ENCODE measurements at regions not wholly inside any gene's neighbourhood (a gene's known extent, or its start where the extent isn't known, plus 50 kb on each side); places are given as distances from the start of the nearest gene placed in this dataset.
"Not testable (repeated sequence)": the region's sequence is repeated elsewhere in the genome, so short reads cannot be mapped to it uniquely, and the experiment has no call there.

DNA sequence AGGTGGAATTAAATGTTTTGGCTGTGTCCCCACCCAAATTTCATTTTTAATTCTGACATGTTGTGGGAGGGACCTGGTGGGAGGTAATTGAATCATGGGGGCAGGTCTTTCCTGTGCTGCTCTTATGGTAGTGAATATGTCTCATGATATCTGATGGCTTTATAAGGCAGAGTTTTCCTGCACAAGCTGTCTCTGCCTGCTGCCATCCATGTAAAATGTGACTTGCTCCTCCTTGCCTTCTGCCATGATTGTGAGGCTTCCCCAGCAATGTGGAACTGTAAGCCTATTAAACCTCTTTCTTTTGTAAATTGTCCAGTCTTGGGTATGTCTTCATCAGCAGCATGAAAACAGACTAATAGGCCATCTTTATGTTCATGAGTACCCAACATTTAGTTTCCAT, 172.2 kb downstream of the ETV1 start:
- H3K4me1 ChIP-seq (ENCODE audit: low read length); H3K27me3 ChIP-seq (ENCODE audit: low read length); H3K4me3 ChIP-seq (ENCODE audit: low read length); H3K4me2 ChIP-seq (ENCODE audit: low read depth, low read length, poor library complexity, severe bottlenecking); H3K9me3 ChIP-seq (ENCODE audit: low read length); H3K9me2 ChIP-seq (replicated peaks; ENCODE audit: insufficient read depth, low read length); H3K36me3 ChIP-seq (ENCODE audit: insufficient read depth, low read length); H3K9ac ChIP-seq (ENCODE audit: low read length); H3K79me2 ChIP-seq (ENCODE audit: low read length); H2AFZ ChIP-seq (ENCODE audit: low read length); H3K27ac ChIP-seq (ENCODE audit: low read length); DNase-seq; H4K20me1 ChIP-seq (ENCODE audit: insufficient read depth, low read depth, low read length): not testable (repeated sequence)

DNA sequence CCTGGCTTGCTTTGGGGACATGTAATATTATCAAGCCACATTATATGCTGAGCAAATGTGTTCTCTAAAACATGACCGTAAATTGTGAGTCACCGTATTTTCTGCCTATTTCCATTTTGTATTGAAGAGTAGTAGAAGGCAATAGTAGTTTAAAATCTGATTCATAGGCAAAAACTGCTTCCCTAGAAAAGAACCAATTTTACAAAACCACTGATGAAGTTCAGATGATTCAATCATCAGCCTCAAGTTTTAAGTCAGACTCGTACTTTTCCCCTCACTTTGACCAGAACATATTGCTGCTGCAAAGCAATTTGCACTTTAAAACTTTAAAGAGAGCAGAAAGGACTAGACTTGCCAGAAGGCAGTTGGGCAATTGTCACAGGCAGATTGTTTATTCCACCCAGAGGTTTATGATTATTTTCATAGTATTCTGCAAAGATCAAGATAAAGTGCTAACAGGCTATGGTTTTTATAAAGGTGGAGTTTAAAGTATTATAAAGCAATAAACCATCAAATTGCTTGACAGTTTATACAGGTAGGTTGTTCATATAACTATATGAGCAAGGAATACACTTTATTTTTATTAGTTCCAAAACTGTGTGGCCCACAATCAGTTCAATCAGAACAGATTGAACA, 168.2 kb downstream of the ETV1 start:
- Histone ChIP-seq H3K4me3 (ENCODE audit: low read length) (no peak overlapping the region), H2AFZ (ENCODE audit: low read length) (no peak overlapping the region), H3K36me3 (ENCODE audit: insufficient read depth, low read length) (no peaks in the 10 kb centered on the region), H3K4me1 (ENCODE audit: low read length) (no peaks in the 10 kb centered on the region), H3K27me3 (ENCODE audit: low read length) (no peaks in the 10 kb centered on the region), H3K27ac (ENCODE audit: low read length) (no peak overlapping the region), H3K9ac (ENCODE audit: low read length) (no peak overlapping the region), H3K4me2 (ENCODE audit: low read depth, low read length, poor library complexity, severe bottlenecking) (no peak overlapping the region), H3K9me3 (ENCODE audit: low read length) (no peaks in the 10 kb centered on the region), H3K79me2 (ENCODE audit: low read length) (no peaks in the 10 kb centered on the region), H4K20me1 (ENCODE audit: insufficient read depth, low read depth, low read length) (no peaks in the 10 kb centered on the region), H3K9me2 (replicated peaks; ENCODE audit: insufficient read depth, low read length) (no peaks in the 10 kb centered on the region)
- DNase-seq: no peak

DNA sequence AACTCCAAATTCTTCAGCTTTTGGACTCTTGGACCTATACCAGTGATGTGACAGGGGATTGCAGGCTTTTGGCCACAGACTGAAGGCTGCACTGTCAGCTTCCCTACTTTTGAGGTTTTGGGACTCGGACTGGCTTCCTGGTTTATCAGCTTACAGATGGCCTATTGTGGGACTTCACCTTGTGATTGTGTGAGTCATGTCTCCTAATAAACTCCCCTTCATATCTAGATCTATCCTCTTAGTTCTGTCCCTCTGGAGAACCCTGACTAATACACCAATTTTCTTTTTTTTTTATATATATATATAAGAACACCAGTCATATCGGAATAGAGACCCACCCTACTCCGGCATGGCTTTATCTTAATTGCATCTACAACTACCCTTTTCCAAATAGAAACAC, 166.8 kb downstream of the ETV1 start:
- Histone ChIP-seq H3K9me3 (ENCODE audit: low read length) (no peaks in the 10 kb centered on the region), H3K4me1 (ENCODE audit: low read length) (no peaks in the 10 kb centered on the region), H3K9me2 (replicated peaks; ENCODE audit: insufficient read depth, low read length) (no peaks in the 10 kb centered on the region), H3K27me3 (ENCODE audit: low read length) (no peaks in the 10 kb centered on the region), H4K20me1 (ENCODE audit: insufficient read depth, low read depth, low read length) (no peaks in the 10 kb centered on the region), H3K4me3 (ENCODE audit: low read length) (no peak overlapping the region), H3K9ac (ENCODE audit: low read length) (no peak overlapping the region), H2AFZ (ENCODE audit: low read length) (no peak overlapping the region), H3K79me2 (ENCODE audit: low read length) (no peaks in the 10 kb centered on the region), H3K4me2 (ENCODE audit: low read depth, low read length, poor library complexity, severe bottlenecking) (no peak overlapping the region), H3K27ac (ENCODE audit: low read length) (no peak overlapping the region), H3K36me3 (ENCODE audit: insufficient read depth, low read length) (no peaks in the 10 kb centered on the region)
- DNase-seq: no peak

DNA sequence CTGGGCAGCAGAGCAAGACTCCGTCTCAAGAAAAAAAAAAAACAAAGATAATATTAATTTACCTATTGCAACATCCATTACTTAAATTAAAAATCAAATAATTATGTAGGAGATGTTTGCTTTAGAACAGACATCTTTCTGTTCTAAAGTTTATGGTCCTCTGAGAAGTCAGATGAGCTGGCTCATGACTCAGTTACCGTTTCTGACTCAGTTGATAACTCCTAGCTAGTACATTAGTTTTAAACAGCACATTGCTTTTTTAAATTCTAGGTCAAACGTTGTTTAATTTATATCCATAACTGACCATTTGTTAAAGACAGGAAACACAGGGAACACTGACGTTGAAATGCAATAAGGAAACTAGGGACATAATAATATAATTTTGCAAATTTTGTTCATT, 162.7 kb downstream of the ETV1 start:
- no peaks in the 10 kb centered on the region for H3K79me2 ChIP-seq (ENCODE audit: low read length)
- no peak overlapping the region for H3K27ac ChIP-seq (ENCODE audit: low read length)
- no peak for DNase-seq
- no peaks in the 10 kb centered on the region for H4K20me1 ChIP-seq (ENCODE audit: insufficient read depth, low read depth, low read length)
- no peak overlapping the region for H3K9ac ChIP-seq (ENCODE audit: low read length)
- H3K4me3 ChIP-seq (ENCODE audit: low read length): no peak overlapping the region
- no peaks in the 10 kb centered on the region for H3K4me1 ChIP-seq (ENCODE audit: low read length)
- H3K9me2 ChIP-seq (replicated peaks; ENCODE audit: insufficient read depth, low read length): no peaks in the 10 kb centered on the region
- H3K4me2 ChIP-seq (ENCODE audit: low read depth, low read length, poor library complexity, severe bottlenecking): no peak overlapping the region
- H3K9me3 ChIP-seq (ENCODE audit: low read length): no peaks in the 10 kb centered on the region
- H3K27me3 ChIP-seq (ENCODE audit: low read length): no peaks in the 10 kb centered on the region
- H3K36me3 ChIP-seq (ENCODE audit: insufficient read depth, low read length): no peaks in the 10 kb centered on the region
- H2AFZ ChIP-seq (ENCODE audit: low read length): no peak overlapping the region

DNA sequence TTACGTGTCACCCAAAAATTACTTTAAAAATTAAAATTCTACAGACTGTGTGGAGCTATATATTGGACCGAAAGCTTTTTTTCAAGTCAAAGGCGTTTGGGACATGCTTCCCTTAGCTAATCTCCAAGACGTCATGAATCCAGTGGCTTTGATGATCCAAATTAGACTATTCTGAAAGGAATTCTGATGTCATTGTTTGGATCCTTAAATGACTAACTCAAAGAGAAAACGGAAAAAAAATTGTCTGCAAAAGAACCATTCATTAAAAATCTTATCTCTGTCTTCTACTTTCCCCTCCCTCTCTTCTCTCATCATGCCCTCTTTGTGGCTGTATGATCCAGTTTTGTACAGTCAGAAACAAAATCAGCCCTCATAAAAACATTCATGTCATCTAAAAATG, 161.8 kb downstream of the ETV1 start:
- no peak overlapping the region for H2AFZ ChIP-seq (ENCODE audit: low read length)
- no peaks in the 10 kb centered on the region for H3K9me2 ChIP-seq (replicated peaks; ENCODE audit: insufficient read depth, low read length)
- H3K36me3 ChIP-seq (ENCODE audit: insufficient read depth, low read length): no peaks in the 10 kb centered on the region
- no peak overlapping the region for H3K4me3 ChIP-seq (ENCODE audit: low read length)
- no peak overlapping the region for H3K4me2 ChIP-seq (ENCODE audit: low read depth, low read length, poor library complexity, severe bottlenecking)
- H3K27me3 ChIP-seq (ENCODE audit: low read length): no peaks in the 10 kb centered on the region
- H3K9me3 ChIP-seq (ENCODE audit: low read length): no peaks in the 10 kb centered on the region
- H3K4me1 ChIP-seq (ENCODE audit: low read length): no peaks in the 10 kb centered on the region
- H3K27ac ChIP-seq (ENCODE audit: low read length): no peak overlapping the region
- no peak overlapping the region for H3K9ac ChIP-seq (ENCODE audit: low read length)
- DNase-seq: no peak
- no peaks in the 10 kb centered on the region for H3K79me2 ChIP-seq (ENCODE audit: low read length)
- H4K20me1 ChIP-seq (ENCODE audit: insufficient read depth, low read depth, low read length): no peaks in the 10 kb centered on the region

DNA sequence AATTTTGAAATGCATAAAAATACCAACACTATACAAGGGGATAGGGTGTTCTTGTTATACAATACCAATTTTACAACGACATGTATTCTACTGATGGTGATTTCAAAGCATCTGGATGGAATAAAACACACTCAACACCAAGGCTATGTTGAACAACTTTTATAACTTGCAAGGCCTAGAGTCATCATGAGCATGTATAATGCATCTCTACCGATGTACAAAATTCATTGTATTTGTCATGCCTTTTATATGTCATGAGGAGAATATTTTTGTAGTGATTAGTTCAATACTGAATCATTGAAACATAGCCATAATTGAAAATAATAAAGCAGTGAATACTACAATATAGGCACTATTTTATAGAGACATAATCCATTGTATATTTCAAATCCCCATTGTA, 160.2 kb downstream of the ETV1 start:
- H3K9me3 ChIP-seq (ENCODE audit: low read length): no peaks in the 10 kb centered on the region
- no peak for DNase-seq
- no peaks in the 10 kb centered on the region for H3K27me3 ChIP-seq (ENCODE audit: low read length)
- H4K20me1 ChIP-seq (ENCODE audit: insufficient read depth, low read depth, low read length): no peaks in the 10 kb centered on the region
- H3K4me2 ChIP-seq (ENCODE audit: low read depth, low read length, poor library complexity, severe bottlenecking): no peak overlapping the region
- H3K9me2 ChIP-seq (replicated peaks; ENCODE audit: insufficient read depth, low read length): no peaks in the 10 kb centered on the region
- H3K9ac ChIP-seq (ENCODE audit: low read length): no peak overlapping the region
- no peaks in the 10 kb centered on the region for H3K36me3 ChIP-seq (ENCODE audit: insufficient read depth, low read length)
- no peaks in the 10 kb centered on the region for H3K79me2 ChIP-seq (ENCODE audit: low read length)
- H2AFZ ChIP-seq (ENCODE audit: low read length): no peak overlapping the region
- no peak overlapping the region for H3K4me3 ChIP-seq (ENCODE audit: low read length)
- H3K27ac ChIP-seq (ENCODE audit: low read length): no peak overlapping the region
- no peaks in the 10 kb centered on the region for H3K4me1 ChIP-seq (ENCODE audit: low read length)

DNA sequence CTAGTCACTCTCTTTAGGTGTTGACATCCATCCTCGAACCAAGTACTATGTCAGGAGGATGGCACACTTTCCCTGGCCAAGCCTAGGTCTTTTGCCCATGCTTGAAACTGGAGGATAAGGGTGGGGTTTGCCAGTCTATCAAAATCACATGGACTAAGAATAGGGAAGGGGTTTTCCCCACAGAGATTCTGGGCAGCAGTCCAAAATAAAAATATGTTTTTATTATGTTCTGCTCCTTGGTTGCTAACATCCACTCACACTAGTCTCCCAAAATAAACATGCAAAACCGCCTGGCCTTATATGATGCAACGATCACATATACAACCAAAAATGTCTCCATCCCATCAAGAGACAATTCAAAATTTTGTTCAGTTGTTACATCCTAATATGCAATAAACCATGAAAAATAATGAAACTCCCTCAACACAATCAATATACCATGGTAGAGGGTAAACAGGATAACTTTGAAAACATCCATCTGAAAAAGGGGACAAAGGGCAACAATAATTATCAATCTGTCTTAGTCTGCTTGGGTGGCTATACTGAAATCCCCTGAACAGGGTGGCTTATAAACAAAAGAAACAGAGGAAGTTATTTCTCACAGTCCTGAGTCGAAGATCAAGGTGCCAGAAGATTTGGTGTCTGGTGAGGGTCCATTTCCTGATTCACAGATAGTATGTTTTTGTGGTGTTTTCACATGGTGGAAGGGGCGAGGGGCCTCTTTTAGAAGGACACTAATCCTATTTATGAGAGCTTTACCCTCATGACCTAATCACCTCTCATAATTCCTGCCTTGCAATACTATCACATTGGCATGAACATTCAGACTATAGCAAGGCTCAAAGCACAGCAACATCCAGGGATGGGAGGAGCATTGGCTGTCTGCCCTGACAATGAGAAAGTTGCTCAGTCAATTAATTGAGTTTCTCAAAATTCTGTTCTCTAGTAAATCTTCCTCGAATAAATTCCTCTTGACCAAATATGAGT, 159.3 kb downstream of the ETV1 start:
- Histone ChIP-seq H3K4me3 (ENCODE audit: low read length) (no peak overlapping the region), H3K4me1 (ENCODE audit: low read length) (no peaks in the 10 kb centered on the region), H3K27me3 (ENCODE audit: low read length) (no peaks in the 10 kb centered on the region), H2AFZ (ENCODE audit: low read length) (0 out of 2 replicates have a peak overlapping the region, but pooled peaks have one; percentile 28), H3K9ac (ENCODE audit: low read length) (no peak overlapping the region), H3K36me3 (ENCODE audit: insufficient read depth, low read length) (no peaks in the 10 kb centered on the region), H3K79me2 (ENCODE audit: low read length) (no peaks in the 10 kb centered on the region), H4K20me1 (ENCODE audit: insufficient read depth, low read depth, low read length) (no peaks in the 10 kb centered on the region), H3K9me3 (ENCODE audit: low read length) (no peaks in the 10 kb centered on the region), H3K27ac (ENCODE audit: low read length) (no peak overlapping the region), H3K4me2 (ENCODE audit: low read depth, low read length, poor library complexity, severe bottlenecking) (no peak overlapping the region), H3K9me2 (replicated peaks; ENCODE audit: insufficient read depth, low read length) (no peaks in the 10 kb centered on the region)
- no peak for DNase-seq

DNA sequence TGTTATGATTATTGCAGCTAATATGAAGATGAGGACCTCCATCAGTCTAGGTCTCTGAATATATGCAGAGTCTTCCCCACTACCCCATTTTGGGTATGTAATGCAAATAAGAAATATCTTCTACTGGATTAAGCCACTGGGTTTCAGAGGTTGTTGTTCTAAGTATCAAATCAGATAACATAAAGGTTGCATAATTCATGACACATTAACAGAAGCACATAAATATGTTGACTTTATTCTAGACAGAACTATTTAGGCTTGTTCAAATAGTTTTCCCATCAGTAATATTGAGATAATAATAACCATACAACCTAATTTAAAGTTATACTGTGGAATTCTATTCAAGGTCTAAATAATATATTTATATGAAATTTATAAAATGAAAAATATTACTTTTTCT, 157.1 kb downstream of the ETV1 start:
- Histone ChIP-seq H4K20me1 (ENCODE audit: insufficient read depth, low read depth, low read length) (no peaks in the 10 kb centered on the region), H2AFZ (ENCODE audit: low read length) (no peak overlapping the region), H3K36me3 (ENCODE audit: insufficient read depth, low read length) (no peaks in the 10 kb centered on the region), H3K27me3 (ENCODE audit: low read length) (no peaks in the 10 kb centered on the region), H3K4me1 (ENCODE audit: low read length) (no peaks in the 10 kb centered on the region), H3K9me2 (replicated peaks; ENCODE audit: insufficient read depth, low read length) (no peaks in the 10 kb centered on the region), H3K4me2 (ENCODE audit: low read depth, low read length, poor library complexity, severe bottlenecking) (no peak overlapping the region), H3K4me3 (ENCODE audit: low read length) (no peak overlapping the region), H3K27ac (ENCODE audit: low read length) (no peak overlapping the region), H3K79me2 (ENCODE audit: low read length) (no peaks in the 10 kb centered on the region), H3K9me3 (ENCODE audit: low read length) (no peaks in the 10 kb centered on the region), H3K9ac (ENCODE audit: low read length) (no peak overlapping the region)
- DNase-seq: no peak
